GM13977 (cell line): ENCODE measurements at regions not wholly inside any gene's neighbourhood (a gene's known extent, or its start where the extent isn't known, plus 50 kb on each side); places are given as distances from the start of the nearest gene placed in this dataset.

Experiments
- DNase-seq: peaks from one replicate; pipeline ENCODE4 v3.0.0; 2012; ENCODE audit warnings: low spot score
- CTCF ChIP-seq: IDR thresholded peaks from 2 replicates; pipeline ENCODE4 v1.5.1; 2012; ENCODE audit warnings: mild to moderate bottlenecking, control low read depth; ENCODE audit not compliant: insufficient read depth; ENCODE audit errors: extremely low read depth, missing control alignments
- in situ Hi-C: fragments of 300-500 bp; cut with MboI; formaldehyde crosslinking; loops from one replicate; pipeline ENCODE4 v1.12.0; 2022; ENCODE audit warnings: low sequenced_read_pairs, low pct_unique_long_range_greater_than_20kb, mixed read lengths, inconsistent platforms; ENCODE audit not compliant: unreplicated experiment

- TF ChIP-seq CTCF = no peak
- in situ Hi-C loops = no loop called here
- no peak for DNase-seq
Measured at GRCh38 chr6:109290143-109290931, 91.9 kb downstream of the CD164 start.

GRCh38 chr6:109285366-109285765, 96.9 kb downstream of the CD164 start:
- TF ChIP-seq CTCF = no peak
- in situ Hi-C loops = no loop called here
- DNase-seq = no peak

GRCh38 chr6:109284675-109285074, 97.6 kb downstream of the CD164 start:
- no peak for TF ChIP-seq CTCF
- DNase-seq = no peak
- in situ Hi-C loops = no loop called here

GRCh38 chr6:109282756-109283155, 99.5 kb downstream of the CD164 start:
- no peak for DNase-seq
- TF ChIP-seq CTCF = no peak
- in situ Hi-C loops = no loop called here

- no peak for TF ChIP-seq CTCF
- in situ Hi-C loops = no loop called here
- DNase-seq = no peak
Measured at GRCh38 chr6:109279628-109280027, 102.6 kb downstream of the CD164 start.

- no peak for TF ChIP-seq CTCF
- no peak for DNase-seq
- in situ Hi-C loops = no loop called here
Measured at GRCh38 chr6:109271622-109272021, 110.6 kb downstream of the CD164 start.
